HG03025 (cell line): ENCODE measurements at regions not wholly inside any gene's neighbourhood (a gene's known extent, or its start where the extent isn't known, plus 50 kb on each side); places are given as distances from the start of the nearest gene placed in this dataset.
"Not testable (repeated sequence)": the region's sequence is repeated elsewhere in the genome, so short reads cannot be mapped to it uniquely, and the experiment has no call there.

Source experiments
- ATAC-seq: cut with Tn5 transposase; IDR thresholded peaks from one replicate; pipeline ENCODE4 v1.9.1; 2021; ENCODE audit warnings: mild to moderate bottlenecking, moderate library complexity; ENCODE audit not compliant: unreplicated experiment, low FRiP score

DNA sequence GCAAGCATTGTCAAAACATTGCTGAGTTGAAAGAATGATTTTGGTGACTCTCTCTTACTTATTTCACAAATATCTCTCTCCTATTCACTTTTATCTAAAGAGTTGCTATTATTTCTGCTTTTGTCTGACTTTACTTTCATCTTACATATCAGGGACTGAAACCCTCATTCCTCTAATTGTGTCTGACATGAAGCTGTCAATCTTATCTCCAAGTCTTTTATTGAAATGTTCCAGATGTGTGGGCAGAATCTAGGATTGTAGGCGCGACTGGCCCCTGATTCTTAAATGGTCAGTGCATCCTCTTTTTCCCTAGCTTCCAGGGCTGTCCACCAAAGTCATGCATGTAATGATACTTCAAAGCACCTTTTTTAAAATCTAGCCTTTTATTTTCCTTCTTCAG, 174.6 kb downstream of the NDFIP2 start:
- ATAC-seq = no peak

DNA sequence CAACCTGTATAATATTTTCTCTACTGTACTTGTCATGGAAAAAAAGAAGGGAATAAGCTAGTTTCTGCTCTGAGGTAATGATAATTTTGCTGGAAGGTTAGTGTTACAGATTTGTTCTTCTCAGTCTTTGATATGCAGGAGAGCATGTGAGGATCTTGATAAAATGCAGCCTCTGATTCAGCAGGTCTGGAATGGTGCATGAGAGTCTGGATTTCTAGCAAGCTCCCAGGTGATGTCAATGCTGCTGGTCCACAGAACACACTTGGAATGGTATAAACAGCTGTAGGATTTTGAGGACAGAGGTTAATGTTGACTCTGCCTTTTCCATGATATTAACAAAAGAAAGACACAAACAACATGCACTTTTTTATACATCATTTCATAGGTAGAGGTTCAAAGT, 173.6 kb downstream of the NDFIP2 start:
- no peak for ATAC-seq

DNA sequence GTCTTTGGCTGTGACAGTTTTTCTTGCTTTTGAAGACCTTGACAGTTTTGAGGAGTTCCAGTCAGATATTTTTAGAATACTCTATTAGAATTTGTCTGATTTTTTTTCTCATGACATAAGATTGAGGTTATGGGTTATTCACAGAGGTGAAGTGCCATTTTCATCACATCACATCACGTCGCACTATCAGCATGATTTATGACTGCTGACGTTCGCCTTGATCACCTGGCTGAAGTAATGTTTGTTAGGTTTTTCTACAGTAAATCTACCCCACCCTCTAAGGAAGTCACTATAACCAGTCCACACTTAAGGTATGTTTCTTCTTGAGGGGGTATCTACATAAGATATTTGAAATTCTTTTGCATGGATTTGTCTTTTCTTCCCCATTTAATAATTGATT, 169.7 kb downstream of the NDFIP2 start:
- ATAC-seq = no peak

DNA sequence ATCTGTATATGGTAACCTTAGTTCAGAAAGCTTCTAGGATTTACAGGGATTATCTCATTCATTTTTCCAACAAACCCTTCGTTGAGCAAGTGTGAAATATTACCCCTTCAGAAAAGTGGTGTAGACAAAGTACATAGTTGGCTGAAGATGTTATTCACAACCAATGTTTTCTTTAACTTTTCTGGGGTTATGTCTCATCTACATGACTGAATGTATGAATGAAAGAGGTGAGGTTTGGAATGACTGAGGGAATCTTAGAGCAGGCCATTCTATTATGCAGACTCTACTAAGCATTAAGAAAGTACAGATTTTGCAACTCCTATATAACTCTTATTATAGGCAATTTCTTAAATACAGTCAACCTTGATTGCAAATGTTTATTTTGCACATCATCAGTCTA, 167.2 kb downstream of the NDFIP2 start:
- ATAC-seq = no peak

GRCh38 chr13:79647533-79647932, 166.6 kb downstream of the NDFIP2 start:
- ATAC-seq = no peak

DNA sequence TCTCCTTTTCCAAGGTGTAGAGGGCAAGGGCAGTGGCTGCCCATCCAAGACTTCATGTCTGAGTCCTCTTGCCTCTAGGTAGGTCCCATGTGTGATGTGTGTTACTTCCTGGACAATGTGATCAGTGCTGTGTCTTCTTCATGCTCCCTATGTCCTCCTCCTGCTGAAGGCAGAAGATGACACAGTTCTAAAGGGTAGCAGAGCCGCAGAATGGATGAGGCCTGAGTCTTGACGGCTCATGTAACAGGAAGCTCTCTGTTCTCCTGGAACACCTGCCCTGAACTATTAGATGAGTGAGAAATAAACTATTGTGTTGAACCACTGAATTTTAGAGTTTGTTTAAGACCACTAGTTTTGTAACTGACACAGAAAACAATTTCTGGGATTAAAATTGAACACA, 165.9 kb downstream of the NDFIP2 start:
- ATAC-seq = no peak

- no peak for ATAC-seq
These were observed 164.6 kb downstream of the NDFIP2 start for GRCh38 chr13:79645569-79645968.

- ATAC-seq = no peak
These were observed 161.6 kb downstream of the NDFIP2 start for GRCh38 chr13:79642596-79642995.

- ATAC-seq = no peak
These were observed 156.3 kb downstream of the NDFIP2 start for GRCh38 chr13:79637133-79637763.

GRCh38 chr13:79631051-79631659, 150.2 kb downstream of the NDFIP2 start:
- no peak for ATAC-seq

DNA sequence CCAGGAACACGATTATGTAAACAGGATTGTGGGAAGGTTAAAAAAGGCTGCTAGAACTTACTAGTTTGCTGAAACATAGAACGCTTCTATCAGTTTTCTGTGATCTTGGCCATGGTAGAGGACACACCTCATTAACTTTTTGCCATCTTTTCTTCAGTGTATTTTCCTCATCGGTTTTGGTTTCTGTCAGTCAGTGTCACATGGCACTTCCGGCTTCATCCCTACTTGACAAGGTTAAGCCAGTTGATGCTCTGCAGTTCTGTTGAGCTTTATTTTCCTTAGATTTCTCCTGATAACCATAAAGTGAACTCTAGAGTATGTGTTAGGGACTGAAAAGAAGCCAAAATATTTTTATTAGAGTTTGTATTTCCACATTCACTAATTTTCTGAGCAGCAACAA, 147.5 kb downstream of the NDFIP2 start:
- ATAC-seq = no peak

GRCh38 chr13:79626924-79627323, 146.0 kb downstream of the NDFIP2 start:
- ATAC-seq = no peak

DNA sequence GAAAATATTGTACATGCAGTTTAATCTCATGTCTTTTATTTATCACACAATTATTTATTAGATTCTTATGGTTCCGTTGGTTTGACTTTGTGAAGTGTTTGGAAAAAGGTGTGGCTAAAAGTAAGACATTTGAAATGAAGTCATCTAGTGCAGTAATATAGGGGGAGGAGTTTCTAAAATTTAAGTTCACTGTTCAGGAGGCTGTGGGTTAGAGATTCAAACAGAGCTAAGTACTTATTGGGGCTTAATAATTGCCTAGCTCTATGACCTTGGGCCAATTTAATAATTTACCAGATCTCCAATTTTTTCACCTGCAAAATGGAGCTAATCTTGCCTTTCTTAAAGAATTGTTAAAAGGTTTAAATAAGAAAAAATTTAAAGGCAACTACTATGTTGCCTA, 144.6 kb downstream of the NDFIP2 start:
- no peak for ATAC-seq

DNA sequence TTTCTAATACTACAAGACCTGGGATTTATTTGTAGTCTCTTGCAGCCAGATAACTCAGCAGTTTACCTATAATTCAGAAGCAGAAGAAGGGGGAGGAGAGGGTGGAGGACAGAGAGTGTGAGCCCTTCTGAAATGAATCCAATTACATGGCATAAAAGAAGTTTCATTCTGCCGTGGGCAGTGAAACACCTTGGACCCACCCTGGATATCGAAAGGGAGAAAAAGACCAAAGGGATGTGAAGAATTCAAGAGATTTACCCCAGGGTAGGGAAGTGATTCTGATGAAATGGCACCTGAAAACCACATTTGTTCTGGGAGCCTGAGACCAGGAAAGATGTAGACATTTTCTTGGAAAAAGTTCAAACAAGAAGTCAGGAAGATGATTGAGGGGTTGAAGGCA, 140.9 kb downstream of the NDFIP2 start:
- no peak for ATAC-seq

GRCh38 chr13:79621449-79621848, 140.5 kb downstream of the NDFIP2 start:
- no peak for ATAC-seq

DNA sequence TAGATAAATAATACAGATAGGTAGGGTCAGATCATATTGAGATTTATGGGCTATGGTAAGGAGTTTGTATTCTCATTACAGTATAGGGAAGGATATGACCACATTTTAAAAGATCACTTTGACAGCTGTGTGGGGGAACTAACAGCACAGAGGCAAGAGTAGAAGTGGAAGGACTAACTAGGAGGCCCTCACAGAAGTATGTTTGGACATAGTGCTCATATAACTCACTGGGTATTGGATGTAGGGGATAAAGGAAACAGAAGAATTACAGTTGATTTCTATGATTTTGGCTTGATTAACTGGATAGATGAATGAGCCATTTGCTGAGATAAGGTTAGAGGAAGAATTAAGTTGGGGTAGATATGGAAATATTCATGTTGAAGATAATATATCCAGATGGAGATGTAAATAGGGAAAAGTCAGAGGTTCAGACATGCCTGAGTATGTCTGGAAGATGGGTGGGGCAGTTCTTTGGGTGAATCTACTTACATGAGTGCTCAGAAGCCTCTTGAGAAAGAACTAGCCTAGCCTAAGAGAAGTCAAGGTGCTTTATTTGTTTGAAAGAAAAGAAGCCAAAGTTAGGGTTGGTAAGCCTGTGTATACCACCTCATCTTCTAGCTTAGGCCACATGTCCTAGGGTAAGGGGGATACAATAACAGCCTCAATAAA, 133.4 kb downstream of the NDFIP2 start:
- ATAC-seq = no peak

DNA sequence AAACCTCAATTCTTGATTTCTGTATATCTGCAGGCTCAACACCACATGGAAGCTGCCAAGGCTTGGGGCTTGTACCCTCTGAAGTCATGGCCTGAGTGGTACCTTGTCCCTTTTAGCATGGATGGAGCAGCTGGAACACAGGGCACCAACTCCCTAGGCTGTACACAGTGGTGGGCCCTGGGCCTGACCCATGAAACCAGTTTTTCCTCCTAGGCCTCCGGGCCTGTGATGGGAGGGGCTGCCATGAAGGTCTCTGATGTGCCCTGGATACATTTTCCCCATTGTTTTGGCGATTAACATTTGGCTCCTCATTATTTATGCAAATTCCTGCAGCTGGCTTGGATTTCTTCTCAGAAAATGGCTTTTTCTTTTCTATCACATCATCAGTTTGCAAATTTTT, 131.6 kb downstream of the NDFIP2 start:
- no peak for ATAC-seq

DNA sequence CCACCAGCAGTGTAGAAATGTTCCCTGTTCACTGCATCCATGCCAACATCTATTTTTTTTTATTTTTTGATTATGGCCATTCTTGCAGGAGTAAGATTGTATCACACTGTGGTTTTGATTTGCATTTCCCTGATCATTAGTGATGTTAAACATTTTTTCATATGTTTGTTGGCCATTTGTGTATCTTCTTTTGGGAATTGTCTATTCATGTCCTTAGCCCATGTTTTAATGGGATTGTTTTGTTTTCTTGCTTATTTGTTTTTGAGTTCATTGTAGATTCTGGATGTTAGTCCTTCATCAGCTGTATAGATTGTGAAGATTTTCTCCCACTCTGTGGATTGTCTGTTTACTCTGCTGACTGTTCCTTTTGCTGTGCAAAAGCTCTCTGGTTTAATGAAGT, 126.9 kb downstream of the NDFIP2 start:
- ATAC-seq = not testable (repeated sequence)
